HG03103 (cell line): ENCODE measurements at regions not wholly inside any gene's neighbourhood (a gene's known extent, or its start where the extent isn't known, plus 50 kb on each side); places are given as distances from the start of the nearest gene placed in this dataset.

ENCODE experiments used
- ATAC-seq: cut with Tn5 transposase; IDR thresholded peaks from one replicate; pipeline ENCODE4 v1.9.1; 2021; ENCODE audit warnings: low read depth; ENCODE audit not compliant: unreplicated experiment

DNA sequence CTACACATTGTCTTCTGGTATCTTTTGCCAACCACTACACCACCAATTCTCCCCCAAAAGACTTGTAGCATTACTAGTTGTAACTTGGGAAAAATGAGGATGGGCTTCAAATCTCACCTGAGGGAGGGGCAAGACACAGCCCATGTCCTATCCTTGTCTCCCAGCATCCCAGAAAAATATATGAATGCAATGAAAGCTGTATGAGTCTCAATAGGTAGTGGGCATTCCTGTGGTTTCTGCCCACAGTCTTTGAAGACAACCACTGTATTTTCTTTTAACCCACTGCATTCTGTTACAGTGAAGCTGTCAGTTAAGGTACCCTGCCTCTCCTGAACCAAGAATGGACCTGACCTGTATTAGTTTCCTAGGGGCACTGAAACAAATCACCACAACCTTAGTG, 336.2 kb upstream of the TMPO start:
- no peak for ATAC-seq

DNA sequence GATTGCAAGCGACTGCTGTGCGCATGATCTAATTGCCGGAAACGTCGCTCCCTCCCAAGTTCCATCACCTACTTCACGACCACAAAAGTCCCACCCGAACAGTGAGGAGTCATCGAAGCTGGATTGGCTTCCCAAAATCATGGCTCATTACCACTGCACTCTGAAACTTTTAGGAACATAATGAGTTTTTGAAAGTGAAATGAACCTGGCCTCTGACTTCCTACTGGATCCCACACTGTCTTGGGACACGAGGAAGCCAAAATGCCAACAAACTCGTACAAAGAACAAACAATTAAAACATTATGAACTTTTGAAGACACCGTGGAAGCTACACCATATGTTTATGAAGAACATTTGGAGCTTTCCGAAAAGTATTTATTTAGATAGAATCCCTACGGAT, 334.8 kb upstream of the TMPO start:
- ATAC-seq: no peak

- no peak for ATAC-seq
Measured at GRCh38 chr12:98182821-98183220, 332.6 kb upstream of the TMPO start.

DNA sequence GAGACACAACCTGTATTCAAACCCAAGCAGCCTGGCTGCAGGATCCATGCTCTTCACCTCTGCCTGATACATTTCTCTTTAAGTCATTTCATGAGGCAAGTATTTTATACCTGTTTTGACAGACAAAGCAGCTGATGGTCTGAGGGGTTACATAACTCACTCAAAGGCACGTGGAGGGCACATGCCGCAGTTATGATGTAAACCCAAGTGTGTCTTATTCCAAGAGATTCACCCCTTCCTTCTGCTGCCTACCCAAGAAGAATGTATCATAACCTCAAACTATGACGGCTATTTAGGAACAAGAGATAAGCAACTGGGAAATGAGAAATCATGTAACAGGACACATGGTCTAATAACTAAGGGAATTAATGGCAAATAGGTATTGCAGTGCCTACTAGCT, 329.8 kb upstream of the TMPO start:
- no peak for ATAC-seq

GRCh38 chr12:98188650-98189077, 326.7 kb upstream of the TMPO start:
- ATAC-seq: no peak

DNA sequence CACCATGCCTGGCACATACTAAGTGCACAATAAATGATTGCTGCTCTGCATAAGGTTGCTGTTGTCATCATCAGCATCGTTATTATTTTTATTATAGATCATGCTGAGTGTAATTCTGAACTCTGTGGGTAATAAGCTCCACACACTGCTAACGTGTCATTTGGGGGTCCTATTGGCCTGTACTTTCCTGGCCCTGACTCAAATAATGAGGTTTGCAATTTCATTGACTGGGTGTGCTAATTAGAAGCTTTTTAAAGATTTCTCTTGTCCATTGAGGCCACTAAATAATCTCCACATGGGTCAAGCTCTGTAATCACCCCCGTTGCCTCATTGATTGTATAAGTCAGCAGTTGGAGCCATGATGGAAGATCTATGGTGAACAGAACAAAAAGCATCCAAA, 320.8 kb upstream of the TMPO start:
- ATAC-seq: no peak

DNA sequence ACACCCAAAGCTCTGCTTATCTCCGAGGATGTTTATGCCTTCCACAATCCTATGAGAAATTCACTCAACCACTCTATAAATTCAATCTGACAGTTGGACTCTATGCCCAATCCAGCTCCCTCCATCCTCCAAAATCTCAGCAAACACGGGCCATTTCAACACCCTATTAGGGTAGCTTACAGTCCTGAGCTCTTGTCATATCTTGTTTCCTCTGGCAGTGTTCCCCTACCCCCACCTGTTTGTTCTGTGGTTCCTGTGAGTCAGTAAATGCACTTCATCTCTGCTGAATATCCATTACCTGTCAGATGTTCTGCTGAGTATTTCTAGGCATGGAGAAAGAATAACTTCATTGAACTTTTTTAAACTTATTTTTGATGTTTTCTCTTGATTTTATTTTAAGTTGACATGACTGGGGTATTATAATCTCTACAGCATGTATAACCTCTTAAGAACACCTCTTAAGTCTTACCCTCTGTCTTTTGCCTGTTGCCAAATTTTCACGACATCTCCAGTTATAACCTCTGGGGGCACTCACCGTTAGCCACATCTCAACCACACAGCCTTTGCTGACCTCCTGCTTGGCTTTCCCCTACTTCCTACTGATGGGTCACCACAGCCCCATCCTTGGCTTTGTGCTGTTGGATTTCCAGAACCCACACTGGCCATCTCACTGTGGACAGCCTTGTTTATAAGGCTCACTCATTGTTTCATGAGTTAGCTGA, 317.0 kb upstream of the TMPO start:
- ATAC-seq: no peak

DNA sequence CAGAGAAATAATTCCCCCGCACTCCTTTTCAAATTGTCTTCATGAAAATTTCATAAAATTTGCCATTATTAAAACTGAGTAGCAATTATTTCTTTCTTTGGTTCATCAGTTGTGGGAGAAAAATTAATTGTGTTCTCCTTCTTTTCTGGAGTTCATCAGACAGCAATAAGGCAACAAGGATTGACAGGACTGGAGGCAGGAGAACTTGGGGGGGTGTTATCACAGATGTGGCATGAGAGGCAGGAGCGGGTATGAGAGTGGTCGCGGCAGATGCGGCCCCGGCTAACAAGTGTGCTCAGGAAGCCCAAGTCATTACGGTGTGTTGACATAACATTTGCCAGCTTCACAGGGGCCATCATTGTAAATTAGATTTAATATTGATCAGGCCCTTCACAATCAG, 306.6 kb upstream of the TMPO start:
- no peak for ATAC-seq

DNA sequence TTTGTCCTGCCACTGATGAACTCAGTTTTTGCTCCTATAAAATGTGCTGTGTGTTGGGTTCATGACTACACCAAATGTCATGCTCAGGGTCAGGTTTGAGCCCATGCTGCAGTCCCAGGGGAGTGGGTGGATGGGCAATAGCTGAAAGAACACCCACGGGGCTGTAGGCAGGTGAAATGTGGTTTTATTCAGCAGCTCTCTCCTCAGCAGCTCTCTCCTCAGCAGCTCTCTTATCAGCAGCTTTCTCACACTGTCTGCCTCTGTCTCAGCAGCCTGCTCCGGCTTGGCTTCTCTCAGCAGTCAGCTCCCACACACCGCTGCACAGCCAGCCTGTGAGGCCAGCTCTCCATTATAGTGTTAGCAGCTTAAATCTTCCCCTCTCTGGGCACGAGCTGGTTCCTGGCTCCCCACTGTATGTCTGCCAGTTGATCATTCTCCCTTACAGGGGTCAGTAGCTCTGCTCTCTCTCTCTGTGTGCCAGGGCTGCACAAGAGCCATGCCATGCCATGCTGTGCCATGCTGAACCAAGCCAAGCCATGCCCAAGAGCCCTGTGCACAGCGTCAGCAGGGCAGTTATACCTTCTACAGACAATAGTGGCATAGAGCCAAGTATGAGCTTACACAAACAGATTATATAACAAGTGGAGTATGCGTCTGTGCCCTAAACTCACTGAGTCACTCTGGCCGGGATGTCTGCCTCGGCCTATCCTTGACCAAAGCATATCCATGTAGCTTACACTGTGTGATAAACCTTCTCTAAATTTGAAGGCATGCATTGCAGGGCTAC, 303.3 kb upstream of the TMPO start:
- no peak for ATAC-seq

DNA sequence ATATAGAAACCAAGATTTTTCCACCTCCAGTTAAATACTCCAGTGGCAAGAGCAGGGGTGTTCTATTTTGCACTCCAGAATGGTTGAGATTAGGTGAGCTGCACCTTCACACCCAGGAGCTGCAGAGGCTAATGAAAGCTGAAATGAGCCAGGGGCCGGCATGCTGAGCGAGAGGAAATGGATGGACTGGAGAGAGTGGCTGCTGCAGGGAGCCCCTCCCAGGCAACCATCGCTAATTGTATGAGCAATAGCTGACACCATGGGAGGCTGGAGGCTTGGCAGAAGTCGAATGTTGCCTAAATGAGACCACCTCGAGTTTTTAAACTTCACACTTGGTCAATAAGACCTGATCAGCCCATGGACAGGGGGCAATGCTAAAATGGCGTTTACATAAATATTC, 301.8 kb upstream of the TMPO start:
- ATAC-seq: no peak

DNA sequence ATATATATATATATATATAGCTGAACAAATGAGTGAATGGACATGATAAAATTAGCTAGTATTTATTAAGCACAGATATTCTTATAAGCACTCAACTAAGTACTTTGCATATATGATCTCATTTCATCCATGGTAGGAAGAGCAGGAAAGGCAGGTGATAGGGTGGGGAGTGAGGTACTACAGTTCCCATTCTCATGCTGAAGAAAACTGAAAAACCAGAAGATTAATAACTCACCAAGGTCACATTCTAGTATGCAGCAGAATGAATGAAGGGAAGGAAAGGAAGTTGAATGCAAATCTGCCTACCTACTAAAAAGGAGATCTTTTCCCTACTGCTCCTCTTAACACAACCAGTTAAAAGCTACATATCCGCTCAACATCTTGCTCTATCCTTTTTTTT, 298.1 kb upstream of the TMPO start:
- no peak for ATAC-seq

DNA sequence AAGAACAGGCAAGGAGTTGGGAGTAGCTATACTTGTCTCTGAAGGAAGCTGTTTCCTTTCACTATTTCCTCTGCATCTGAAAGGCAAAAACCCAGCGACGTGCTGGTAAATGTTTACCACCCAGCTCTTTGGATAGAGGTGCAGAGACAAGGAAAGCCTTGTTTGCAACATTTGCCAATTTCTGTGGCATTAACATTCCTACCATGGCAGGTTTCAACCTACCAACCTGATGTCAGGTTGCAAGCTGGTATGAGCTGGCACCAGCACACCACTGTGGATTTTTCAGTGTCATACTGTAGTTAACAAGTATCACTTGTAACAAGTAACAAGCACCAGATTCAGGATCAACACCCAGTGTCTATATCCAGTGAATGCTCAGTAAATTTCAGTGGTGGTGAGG, 294.8 kb upstream of the TMPO start:
- ATAC-seq: no peak

GRCh38 chr12:98221243-98221808, 294.1 kb upstream of the TMPO start:
- no peak for ATAC-seq

- no peak for ATAC-seq
Measured at GRCh38 chr12:98222135-98222534, 293.3 kb upstream of the TMPO start.

DNA sequence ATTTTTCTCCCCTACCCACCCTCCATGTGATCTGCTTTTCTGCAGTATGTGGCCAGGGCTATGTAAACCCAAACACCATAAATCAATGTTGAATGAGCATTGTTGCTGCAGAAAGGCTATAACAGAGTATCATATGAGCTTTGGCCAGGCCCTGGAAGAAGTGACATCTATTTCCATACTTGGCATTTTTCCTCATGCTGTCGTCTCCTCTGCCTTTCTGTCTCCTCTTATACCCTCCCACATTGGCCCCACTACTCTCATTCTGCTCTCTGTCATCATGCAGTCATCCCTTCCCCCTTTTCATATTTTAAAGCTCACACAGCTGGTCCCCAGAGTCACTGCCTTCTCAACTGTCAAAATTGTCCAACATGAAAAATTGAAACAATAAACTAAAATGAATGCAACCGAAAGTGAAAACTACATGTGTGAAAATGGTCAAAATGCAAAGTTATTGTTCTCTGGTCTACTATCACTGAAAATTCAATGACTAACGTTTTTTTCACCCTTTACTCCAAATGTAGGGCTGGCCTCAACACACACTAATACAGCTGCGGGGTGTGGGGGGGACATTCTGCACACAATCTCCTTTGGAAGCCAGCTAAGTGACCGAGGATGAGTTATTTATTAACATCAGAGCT, 290.7 kb upstream of the TMPO start:
- no peak for ATAC-seq

DNA sequence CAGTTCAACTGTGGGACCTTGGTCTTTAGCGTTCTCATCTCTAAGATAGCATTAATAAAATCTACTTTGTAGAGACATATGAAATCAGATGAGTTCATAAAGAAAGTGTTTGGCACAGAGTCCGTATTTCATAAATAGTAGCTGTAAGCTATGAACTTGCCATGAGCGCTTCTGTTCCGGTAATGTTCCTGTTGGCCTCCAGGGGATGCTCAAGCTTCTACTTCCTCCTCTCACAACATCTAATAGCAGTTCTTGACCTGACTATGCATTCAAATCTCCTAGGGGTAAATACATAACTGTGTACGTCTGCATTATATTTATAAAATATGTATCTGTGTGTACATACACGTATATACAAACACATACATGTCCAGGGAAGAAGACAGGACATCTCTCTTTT, 288.2 kb upstream of the TMPO start:
- ATAC-seq: no peak

DNA sequence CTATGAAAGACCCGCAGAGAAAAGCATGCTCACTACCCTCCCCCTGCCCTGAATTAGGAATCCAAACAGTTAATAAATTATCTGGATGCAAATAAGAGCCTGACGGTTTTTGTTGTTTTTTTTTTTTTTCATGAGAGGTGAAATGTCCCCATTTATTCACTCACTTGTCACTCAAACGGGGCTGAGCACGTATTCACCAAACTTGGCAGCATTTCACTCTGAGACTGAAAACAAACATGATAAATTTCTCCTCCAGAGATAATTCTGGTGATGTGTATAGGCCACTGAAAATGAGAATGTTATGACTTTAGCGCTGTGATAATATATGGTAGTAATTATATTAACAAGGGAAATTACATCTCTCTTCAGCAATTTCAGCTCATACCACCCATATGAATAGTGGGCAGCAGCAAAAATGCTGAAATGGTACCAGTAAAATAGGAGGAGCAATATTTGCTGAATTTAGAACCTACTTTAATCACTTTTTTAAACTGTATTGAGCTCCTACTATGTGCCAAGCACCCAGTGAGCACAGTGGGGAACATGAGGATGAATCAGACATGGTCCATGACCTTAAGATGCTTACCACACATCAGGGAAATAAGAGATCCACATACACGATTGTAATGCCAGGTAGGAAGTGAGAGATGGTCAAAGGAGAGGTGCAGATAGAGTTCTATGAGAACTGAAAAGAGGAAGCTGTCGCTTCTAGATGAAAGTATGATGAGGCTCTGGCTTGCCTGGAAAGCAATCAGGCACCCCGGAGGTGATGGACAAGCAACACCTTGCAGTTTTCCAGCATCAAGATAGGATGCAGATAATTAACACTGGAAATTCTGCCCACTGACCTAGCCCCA, 286.5 kb upstream of the TMPO start:
- ATAC-seq: no peak

GRCh38 chr12:98229540-98229924, 285.9 kb upstream of the TMPO start:
- no peak for ATAC-seq

DNA sequence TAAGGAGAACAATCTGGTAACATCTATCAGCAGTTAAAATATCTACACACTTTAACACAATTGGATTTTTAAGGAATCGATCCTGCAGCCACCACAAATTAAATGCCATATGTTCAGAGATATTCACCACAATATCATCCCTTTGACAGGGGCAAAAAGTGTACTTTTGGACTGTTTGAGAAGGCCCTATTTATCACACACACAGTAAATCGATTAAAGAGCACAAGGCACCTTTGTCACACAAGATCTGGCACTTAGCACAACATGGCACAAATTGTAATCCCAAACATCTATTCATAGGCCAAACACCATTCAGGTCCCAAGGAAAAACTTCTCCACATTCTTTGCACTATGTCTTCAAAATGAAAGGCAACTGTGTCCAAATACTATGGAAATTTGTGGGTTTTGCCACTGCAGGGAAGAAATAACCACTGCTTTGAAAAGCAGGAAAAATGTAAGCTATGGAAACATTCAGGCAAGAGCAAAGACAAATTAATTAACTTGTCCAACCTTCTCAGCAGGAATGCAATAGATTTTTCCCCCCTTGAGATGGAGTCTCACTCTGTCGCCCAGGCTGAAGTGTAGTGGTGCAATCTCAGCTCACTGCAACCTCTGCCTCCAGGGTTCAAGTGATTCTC, 282.5 kb upstream of the TMPO start:
- no peak for ATAC-seq

DNA sequence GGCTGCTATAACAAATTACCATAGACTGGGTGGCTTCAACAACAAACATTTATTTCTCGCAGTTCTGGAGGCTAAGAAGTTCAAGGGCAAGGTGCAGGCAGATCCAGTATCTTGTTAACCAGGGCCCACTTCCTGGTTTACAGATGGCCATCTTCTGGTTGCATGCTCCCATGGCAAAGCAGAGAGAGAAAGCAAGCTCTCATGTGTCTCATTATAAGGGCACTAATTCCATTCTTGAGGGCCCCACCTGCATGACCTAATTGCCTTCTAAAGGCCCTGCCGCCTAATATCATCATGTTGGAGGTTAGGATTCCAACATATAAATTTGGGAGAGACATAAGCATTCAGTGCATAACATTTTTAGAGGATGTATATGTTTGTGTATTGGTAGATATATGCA, 280.1 kb upstream of the TMPO start:
- no peak for ATAC-seq
